Left lung (tissue), 4 donors: ENCODE measurements at regions not wholly inside any gene's neighbourhood (a gene's known extent, or its start where the extent isn't known, plus 50 kb on each side); places are given as distances from the start of the nearest gene placed in this dataset.
A peak's percentile ranks its signal among the peaks of the same experiment; 100 is the strongest.

Source experiments
- ATAC-seq: fragments of 200-7000 bp; cut with Tn5 transposase; one replicate; pipeline ENCODE4 v1.9.1; 2020; ENCODE audit warnings: moderate library complexity
- DNase-seq, 4 donors: peaks; one replicate each; pipeline ENCODE4 v3.0.0-alpha.2; 2013 to 2020
- H3K27ac ChIP-seq, 2 donors: fragments of 200-600 bp; sonication (generic) in 1 of 2; one replicate each; pipeline versions ENCODE4 v1.5.0 to v1.8.0; 2020 to 2021
- H3K27me3 ChIP-seq, 2 donors: fragments of 200-600 bp; sonication (generic) in 1 of 2; one replicate each; pipeline versions ENCODE4 v1.5.0 to v1.8.0; 2020 to 2021
- H3K36me3 ChIP-seq, 2 donors: fragments of 200-600 bp; sonication (generic) in 1 of 2; one replicate each; pipeline versions ENCODE4 v1.5.0 to v1.8.0; 2020 to 2021
- H3K4me1 ChIP-seq, 2 donors: fragments of 200-600 bp; one replicate each; pipeline ENCODE4 v1.8.0; 2021
- H3K4me3 ChIP-seq, 2 donors: fragments of 200-600 bp; sonication (generic) in 1 of 2; one replicate each; pipeline versions ENCODE4 v1.5.0 to v1.8.0; 2020 to 2021; ENCODE audit warnings: mild to moderate bottlenecking in 1 of 2
- H3K9me3 ChIP-seq, 2 donors: fragments of 200-600 bp; sonication (generic) in 1 of 2; one replicate each; pipeline versions ENCODE4 v1.5.0 to v1.8.0; 2020 to 2021
- intact Hi-C, 2 donors: fragments of 100-400 bp; cut with DNase I; formaldehyde crosslinking; loops; one replicate each; pipeline versions ENCODE4 v1.11.2 to v1.14.2; 2022
- TF ChIP-seq, protein P1 (sequence below), 2 donors: fragments of 200-600 bp; sonication (generic) in 1 of 2; IDR thresholded peaks; one replicate each; pipeline versions ENCODE4 v1.5.0 to v1.8.0; 2021; ENCODE audit warnings: antibody characterized with exemption in 2 of 2
- donor health status: DM: no; HTN: yes; CAD: no.
- donor health status: DM: no; HTN: no; CAD: no.

DNA sequence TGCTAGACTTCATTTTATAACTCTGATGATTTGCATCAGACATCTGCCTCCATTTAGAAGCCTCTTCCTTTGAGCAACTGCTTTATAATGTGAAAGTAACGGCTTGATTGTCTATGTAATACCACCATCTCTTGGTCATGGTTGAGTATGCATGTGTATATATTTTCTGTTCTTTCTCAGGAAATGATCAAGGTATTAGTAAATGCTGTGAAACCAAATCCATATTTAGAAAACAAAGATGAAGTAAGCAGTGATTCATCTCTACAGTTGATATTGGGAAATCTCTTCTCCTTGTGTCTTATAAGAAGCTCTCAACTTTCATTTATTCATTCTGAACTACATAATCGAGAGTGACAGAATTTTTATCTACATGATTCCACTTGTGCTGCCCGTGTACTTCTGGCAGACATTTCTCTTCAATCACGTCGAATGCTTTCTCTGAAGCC is 104.6 kb upstream of the ANO3 start:
- DNase-seq (peak in 2 of 4 donors; percentile 39 to 56), ATAC-seq (peak; percentile 92)
- TF ChIP-seq, protein P1, sequence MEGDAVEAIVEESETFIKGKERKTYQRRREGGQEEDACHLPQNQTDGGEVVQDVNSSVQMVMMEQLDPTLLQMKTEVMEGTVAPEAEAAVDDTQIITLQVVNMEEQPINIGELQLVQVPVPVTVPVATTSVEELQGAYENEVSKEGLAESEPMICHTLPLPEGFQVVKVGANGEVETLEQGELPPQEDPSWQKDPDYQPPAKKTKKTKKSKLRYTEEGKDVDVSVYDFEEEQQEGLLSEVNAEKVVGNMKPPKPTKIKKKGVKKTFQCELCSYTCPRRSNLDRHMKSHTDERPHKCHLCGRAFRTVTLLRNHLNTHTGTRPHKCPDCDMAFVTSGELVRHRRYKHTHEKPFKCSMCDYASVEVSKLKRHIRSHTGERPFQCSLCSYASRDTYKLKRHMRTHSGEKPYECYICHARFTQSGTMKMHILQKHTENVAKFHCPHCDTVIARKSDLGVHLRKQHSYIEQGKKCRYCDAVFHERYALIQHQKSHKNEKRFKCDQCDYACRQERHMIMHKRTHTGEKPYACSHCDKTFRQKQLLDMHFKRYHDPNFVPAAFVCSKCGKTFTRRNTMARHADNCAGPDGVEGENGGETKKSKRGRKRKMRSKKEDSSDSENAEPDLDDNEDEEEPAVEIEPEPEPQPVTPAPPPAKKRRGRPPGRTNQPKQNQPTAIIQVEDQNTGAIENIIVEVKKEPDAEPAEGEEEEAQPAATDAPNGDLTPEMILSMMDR (IDR thresholded peaks at IDR 0.05) = peak in 1 of 2 donors; percentile 46
- Histone ChIP-seq H3K36me3 (no peaks in the 10 kb centered on the region), H3K9me3 (peaks cover 0 to 4% of the 10 kb centered on the region in 2 donors), H3K4me3 (no peak overlapping the region), H3K4me1 (no peaks in the 10 kb centered on the region), H3K27ac (no peak overlapping the region), H3K27me3 (no peaks in the 10 kb centered on the region)
- intact Hi-C loops = no loop called here

DNA sequence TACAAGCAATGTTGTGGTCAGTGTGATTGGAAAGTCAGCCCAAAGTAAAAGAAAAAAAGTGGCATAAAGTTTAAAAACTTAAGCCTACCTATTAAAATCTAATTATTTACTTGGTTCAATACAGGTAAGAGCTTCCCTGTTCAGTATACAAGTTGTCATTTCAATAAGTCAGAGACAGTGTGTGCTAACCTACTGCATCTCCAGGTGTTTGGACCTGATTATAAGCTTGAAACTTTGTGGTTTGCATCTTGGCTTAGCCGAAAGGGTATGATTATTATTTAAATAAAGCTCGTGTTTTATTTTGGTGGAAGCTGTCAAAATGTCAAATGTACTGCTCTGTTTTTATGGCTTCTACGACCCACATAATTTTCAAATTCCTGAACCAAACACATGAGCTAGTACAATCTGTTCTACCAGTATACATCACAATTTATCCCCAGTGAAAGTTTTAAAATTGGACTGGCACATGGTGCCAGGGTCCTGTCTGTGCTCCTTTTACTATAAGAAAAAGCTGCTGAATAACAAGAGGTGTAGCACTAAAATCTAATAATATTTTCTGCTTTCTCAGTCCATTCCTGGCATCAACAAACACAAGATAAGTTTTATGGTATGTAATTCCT is 103.9 kb upstream of the ANO3 start:
- Histone ChIP-seq H3K4me1 (no peaks in the 10 kb centered on the region), H3K27ac (no peak overlapping the region), H3K9me3 (no peaks in the 10 kb centered on the region), H3K36me3 (no peaks in the 10 kb centered on the region), H3K4me3 (no peak overlapping the region), H3K27me3 (no peaks in the 10 kb centered on the region)
- no peak for DNase-seq
- intact Hi-C loops = no loop called here
- TF ChIP-seq, protein P1 (IDR thresholded peaks at IDR 0.05) = no peak
- no peak for ATAC-seq

DNA sequence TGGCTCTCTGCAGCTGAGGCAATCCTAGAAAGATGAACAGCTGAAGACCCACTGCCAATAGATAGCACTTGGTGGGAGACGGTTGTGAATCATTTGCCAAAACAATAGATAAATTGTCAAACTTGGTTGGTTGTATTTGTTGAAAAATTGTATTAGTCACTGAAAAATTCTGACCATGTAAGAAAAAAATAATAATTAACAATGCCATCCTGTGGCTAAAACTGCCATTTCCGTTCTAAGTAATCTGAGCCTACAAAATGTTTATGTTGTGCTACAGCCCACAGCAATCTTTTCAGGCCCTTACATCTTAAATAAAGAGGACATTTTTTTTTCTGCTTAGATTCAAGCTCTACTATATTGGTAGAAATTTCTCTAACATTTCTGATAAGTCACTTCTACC is 103.2 kb upstream of the ANO3 start:
- Histone ChIP-seq H3K4me3 (no peak overlapping the region), H3K27me3 (no peaks in the 10 kb centered on the region), H3K27ac (no peak overlapping the region), H3K4me1 (no peaks in the 10 kb centered on the region), H3K9me3 (no peaks in the 10 kb centered on the region), H3K36me3 (no peaks in the 10 kb centered on the region)
- ATAC-seq = no peak
- intact Hi-C loops = no loop called here
- TF ChIP-seq, protein P1 (IDR thresholded peaks at IDR 0.05) = no peak
- DNase-seq = no peak

DNA sequence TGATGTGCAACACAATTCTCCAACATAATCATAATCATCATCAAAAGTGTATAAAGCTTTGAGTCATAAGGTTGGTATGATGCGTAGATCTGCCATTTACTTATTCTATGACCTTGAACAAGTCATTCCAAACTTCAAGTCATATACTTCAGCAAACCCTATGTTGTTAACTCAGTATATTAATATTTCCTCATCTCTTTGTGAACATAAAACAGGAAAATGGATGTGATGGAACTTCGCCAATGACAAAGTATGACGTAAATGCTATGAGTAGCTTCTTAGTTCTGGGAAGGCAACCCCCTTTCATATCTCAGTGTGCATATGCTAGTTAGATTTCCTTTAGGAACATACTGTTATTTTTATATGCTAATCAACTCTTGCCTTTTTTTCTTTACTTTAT is 102.7 kb upstream of the ANO3 start:
- H3K4me3 ChIP-seq = no peak overlapping the region
- intact Hi-C loops = no loop called here
- H3K4me1 ChIP-seq = no peaks in the 10 kb centered on the region
- H3K27me3 ChIP-seq = no peaks in the 10 kb centered on the region
- TF ChIP-seq, protein P1 (IDR thresholded peaks at IDR 0.05) = no peak
- no peak overlapping the region for H3K27ac ChIP-seq
- H3K36me3 ChIP-seq = no peaks in the 10 kb centered on the region
- DNase-seq (peak in 1 of 4 donors; percentile 38), ATAC-seq (no peak)
- H3K9me3 ChIP-seq = no peaks in the 10 kb centered on the region

DNA sequence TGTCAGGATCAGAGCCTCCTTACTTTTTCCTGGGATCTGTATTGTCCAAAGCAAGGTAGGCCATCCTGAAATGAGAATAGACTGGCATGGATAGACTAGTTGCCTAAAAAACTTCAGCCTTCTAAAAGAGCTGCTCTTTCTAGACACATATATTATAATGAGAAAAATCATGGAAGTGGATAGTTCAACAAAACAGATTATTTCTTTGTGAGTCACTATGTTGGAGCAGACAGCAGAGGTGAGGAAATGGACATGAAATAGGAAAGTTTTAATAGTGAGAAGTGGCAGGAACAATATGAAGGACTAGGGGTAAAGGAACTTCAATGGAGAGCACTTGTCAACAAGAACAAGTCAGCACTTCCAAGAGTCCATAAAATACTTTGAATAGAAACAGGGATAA is 101.9 kb upstream of the ANO3 start:
- Histone ChIP-seq H3K4me3 (no peak overlapping the region), H3K36me3 (no peaks in the 10 kb centered on the region), H3K27me3 (no peaks in the 10 kb centered on the region), H3K27ac (no peak overlapping the region), H3K4me1 (no peaks in the 10 kb centered on the region), H3K9me3 (no peaks in the 10 kb centered on the region)
- ATAC-seq (no peak), DNase-seq (no peak)
- TF ChIP-seq, protein P1 (IDR thresholded peaks at IDR 0.05) = no peak
- intact Hi-C loops = no loop called here
